H9 (cell line): ENCODE measurements at regions not wholly inside any gene's neighbourhood (a gene's known extent, or its start where the extent isn't known, plus 50 kb on each side); places are given as distances from the start of the nearest gene placed in this dataset.
A peak's percentile ranks its signal among the peaks of the same experiment; 100 is the strongest.

Source experiments
- DNase-seq: peaks from one replicate; pipeline ENCODE4 v3.0.0-alpha.2; 2017
- H2AFZ ChIP-seq: one replicate; pipeline ENCODE4 v1.6.1; 2013; ENCODE audit warnings: mild to moderate bottlenecking, low read length, control low read depth, moderate library complexity
- H2AK5ac ChIP-seq: 2 replicates; pipeline ENCODE4 v1.6.1; 2013; ENCODE audit warnings: low read length, control low read depth, mixed read lengths; ENCODE audit not compliant: insufficient read length
- H2BK120ac ChIP-seq: one replicate; pipeline ENCODE4 v1.6.1; 2013; ENCODE audit warnings: low read depth, mild to moderate bottlenecking, low read length, control low read depth, inconsistent platforms; ENCODE audit not compliant: poor library complexity, severe bottlenecking
- H2BK12ac ChIP-seq: 2 replicates; pipeline ENCODE4 v1.6.1; 2013; ENCODE audit warnings: low read length, control low read depth, mixed read lengths, low read depth; ENCODE audit not compliant: insufficient read length
- H2BK15ac ChIP-seq: 2 replicates; pipeline ENCODE4 v1.6.1; 2013; ENCODE audit warnings: low read depth, low read length, control low read depth
- H2BK20ac ChIP-seq: one replicate; pipeline ENCODE4 v1.6.1; 2013; ENCODE audit warnings: low read depth, mild to moderate bottlenecking, low read length, control low read depth, inconsistent platforms; ENCODE audit not compliant: poor library complexity, severe bottlenecking
- H2BK5ac ChIP-seq: 2 replicates; pipeline ENCODE4 v1.6.1; 2013; ENCODE audit warnings: low read length, control low read depth, mixed read lengths; ENCODE audit not compliant: insufficient read length
- H3K14ac ChIP-seq: 2 replicates; pipeline ENCODE4 v1.6.1; 2013; ENCODE audit warnings: low read length, control low read depth; ENCODE audit not compliant: insufficient read depth
- H3K18ac ChIP-seq: 2 replicates; pipeline ENCODE4 v1.6.1; 2013; ENCODE audit warnings: low read depth, mild to moderate bottlenecking, mixed read lengths, low read length, control low read depth; ENCODE audit not compliant: insufficient read length
- H3K23ac ChIP-seq: 2 replicates; pipeline ENCODE4 v1.6.1; 2013; ENCODE audit warnings: low read length, control low read depth, mixed read lengths, low read depth; ENCODE audit not compliant: insufficient read length
- H3K23me2 ChIP-seq: 2 replicates; pipeline ENCODE4 v1.6.1; 2013; ENCODE audit warnings: low read depth, mild to moderate bottlenecking, mixed read lengths, low read length, control low read depth; ENCODE audit not compliant: insufficient read length, poor library complexity, severe bottlenecking
- H3K27ac ChIP-seq: 2 replicates; pipeline ENCODE4 v1.5.1; 2013; ENCODE audit warnings: low read length, control low read depth, mixed read lengths, low read depth; ENCODE audit not compliant: insufficient read length
- H3K27me3 ChIP-seq: 2 replicates; pipeline ENCODE4 v1.6.1; 2013; ENCODE audit warnings: low read length, control low read depth, inconsistent platforms; ENCODE audit not compliant: insufficient read depth
- H3K4ac ChIP-seq: 2 replicates; pipeline ENCODE4 v1.6.1; 2013; ENCODE audit warnings: low read depth, mild to moderate bottlenecking, control low read depth, inconsistent platforms, low read length, moderate library complexity
- H3K4me1 ChIP-seq: 2 replicates; pipeline ENCODE4 v1.6.1; 2013; ENCODE audit warnings: low read length, control low read depth, inconsistent platforms; ENCODE audit not compliant: insufficient read depth
- H3K4me2 ChIP-seq: 2 replicates; pipeline ENCODE4 v1.6.1; 2013; ENCODE audit warnings: low read length, control low read depth, mixed read lengths; ENCODE audit not compliant: insufficient read length, insufficient read depth
- H3K56ac ChIP-seq: 2 replicates; pipeline ENCODE4 v1.6.1; 2013; ENCODE audit warnings: low read depth, mild to moderate bottlenecking, mixed read lengths, low read length, control low read depth; ENCODE audit not compliant: insufficient read length
- H3K79me1 ChIP-seq: 2 replicates; pipeline ENCODE4 v1.6.1; 2013; ENCODE audit warnings: low read depth, mild to moderate bottlenecking, moderate library complexity, low read length, control low read depth, inconsistent platforms; ENCODE audit not compliant: insufficient read depth, poor library complexity, severe bottlenecking
- H3K79me2 ChIP-seq: 2 replicates; pipeline ENCODE4 v1.6.1; 2013; ENCODE audit warnings: low read length, control low read depth, inconsistent platforms; ENCODE audit not compliant: insufficient read depth
- H3K9ac ChIP-seq: 2 replicates; pipeline ENCODE4 v1.6.1; 2013; ENCODE audit warnings: low read length, control low read depth, mixed read lengths; ENCODE audit not compliant: insufficient read length; ENCODE audit errors: extremely low read depth
- H3K9me3 ChIP-seq: one replicate; pipeline ENCODE4 v1.6.1; 2013; ENCODE audit warnings: low read depth, low read length, inconsistent platforms; ENCODE audit not compliant: control insufficient read depth
- H3T11ph ChIP-seq: one replicate; pipeline ENCODE4 v1.6.1; 2013; ENCODE audit warnings: mild to moderate bottlenecking, low read length, control low read depth, inconsistent platforms
- H4K20me1 ChIP-seq: one replicate; pipeline ENCODE4 v1.6.1; 2013; ENCODE audit not compliant: control insufficient read depth, insufficient read length, insufficient read depth
- H4K5ac ChIP-seq: 2 replicates; pipeline ENCODE4 v1.6.1; 2013; ENCODE audit warnings: low read depth, mild to moderate bottlenecking, mixed read lengths, low read length, control low read depth; ENCODE audit not compliant: insufficient read length
- H4K8ac ChIP-seq: replicated peaks from 2 replicates; pipeline ENCODE4 v1.6.1; 2013; ENCODE audit warnings: low read length, control low read depth, mixed read lengths, low read depth; ENCODE audit not compliant: insufficient read length
- H4K91ac ChIP-seq: 2 replicates; pipeline ENCODE4 v1.6.1; 2013; ENCODE audit warnings: low read depth, mild to moderate bottlenecking, moderate library complexity, mixed read lengths, low read length, control low read depth; ENCODE audit not compliant: insufficient read length
- H3K27ac Mint-ChIP-seq, 3 experiments: 2 replicates in 2 of 3; 3 replicates in 1 of 3; pipeline ENCODE4 v1.8.0; 2020 to 2021; ENCODE audit warnings: mixed read lengths in 3 of 3, mild to moderate bottlenecking in 1 of 3, moderate library complexity in 1 of 3
- H3K27me3 Mint-ChIP-seq: 2 replicates; pipeline ENCODE4 v1.8.0; 2021; ENCODE audit warnings: low read depth, mild to moderate bottlenecking, moderate library complexity, mixed read lengths
- H3K36me3 Mint-ChIP-seq, 3 experiments: 2 replicates in 2 of 3; 3 replicates in 1 of 3; pipeline ENCODE4 v1.8.0; 2020 to 2021; ENCODE audit warnings: low read depth in 3 of 3, mixed read lengths in 3 of 3; ENCODE audit not compliant: insufficient read depth in 1 of 3
- H3K4me1 Mint-ChIP-seq, 2 experiments: 2 replicates each; pipeline ENCODE4 v1.8.0; 2020; ENCODE audit warnings: mixed read lengths in 2 of 2
- H3K4me3 Mint-ChIP-seq, 2 experiments: 2 replicates in 1 of 2; 3 replicates in 1 of 2; pipeline ENCODE4 v1.8.0; 2020 to 2021; ENCODE audit warnings: mild to moderate bottlenecking in 2 of 2, mixed read lengths in 2 of 2, moderate library complexity in 1 of 2
- H3K9me3 Mint-ChIP-seq, 2 experiments: 2 replicates in 1 of 2; 3 replicates in 1 of 2; pipeline ENCODE4 v1.8.0; 2020; ENCODE audit warnings: mild to moderate bottlenecking in 2 of 2, mixed read lengths in 2 of 2, moderate library complexity in 1 of 2
- WGBS: extraction: QIAGEN DNeasy Blood & Tissue Kit; methylation state at CpG from one replicate; pipeline ENCODE4 v1.1.7; 2013; ENCODE audit warnings: missing lambda C conversion rate, low lambda C conversion rate, mixed read lengths; ENCODE audit not compliant: insufficient read length; ENCODE audit errors: extremely low coverage; 5-methylcytosine and 5-hydroxymethylcytosine counted together
- TF ChIP-seq, protein P1 (sequence below): fragments of 200-600 bp; sonication (generic); conservative IDR thresholded peaks from 3 replicates; pipeline ENCODE4 v1.8.0; 2021; ENCODE audit warnings: antibody characterized with exemption, mild to moderate bottlenecking

DNA sequence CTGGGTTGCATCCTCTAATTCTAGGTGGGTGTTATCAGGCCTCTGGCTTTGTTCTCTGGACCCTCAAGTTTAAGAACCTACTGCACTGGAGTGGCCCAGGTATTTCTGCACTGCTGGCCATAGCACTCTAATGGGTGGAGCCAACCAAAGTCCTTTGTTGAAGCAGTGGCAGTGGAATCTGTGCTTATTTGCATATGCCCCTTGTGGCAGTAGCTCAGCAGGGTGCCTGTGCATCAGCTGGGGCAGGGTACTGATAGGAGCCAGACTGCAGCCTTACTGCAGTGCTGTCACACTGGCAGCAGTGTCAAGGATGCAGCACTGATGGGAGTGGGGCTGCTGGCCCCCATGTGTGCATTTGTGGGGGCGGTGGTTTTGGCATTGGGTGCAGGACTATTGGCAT lies 660.6 kb downstream of the LRRIQ3 start:
- no peak overlapping the region for H2AK5ac ChIP-seq

More for the DNA sequence above, 660.6 kb downstream of the LRRIQ3 start:
- H2BK15ac ChIP-seq: no peak overlapping the region
- H3K9me3 ChIP-seq: no peaks in the 10 kb centered on the region
- Mint-ChIP-seq H3K4me1 (peaks cover 2 to 6% of the 10 kb centered on the region in 2 experiments), H3K27ac (peak overlapping the region in 2 of 3 experiments; percentile 0 to 3; a peak in 3 of 7 replicates), H3K27me3 (no peaks in the 10 kb centered on the region), H3K9me3 (peaks cover 12 to 14% of the 10 kb centered on the region in 2 experiments; a peak in 4 of 5 replicates), H3K4me3 (no peak overlapping the region), H3K36me3 (peaks cover 0 to 14% (median 10%) of the 10 kb centered on the region in 3 experiments; a peak in 5 of 7 replicates)
- H4K91ac ChIP-seq: no peak overlapping the region
- H4K5ac ChIP-seq: no peak overlapping the region
- no peak overlapping the region for H3K56ac ChIP-seq
- no peak overlapping the region for H3K9ac ChIP-seq
- no CpG with 5 or more reads among the region's 1 CpG for WGBS
- no peak overlapping the region for H2BK12ac ChIP-seq
- H2BK5ac ChIP-seq: no peak overlapping the region
- no peaks in the 10 kb centered on the region for H4K20me1 ChIP-seq
- no peak overlapping the region for H3K23ac ChIP-seq
- H3K23me2 ChIP-seq: no peaks in the 10 kb centered on the region
- TF ChIP-seq, protein P1, sequence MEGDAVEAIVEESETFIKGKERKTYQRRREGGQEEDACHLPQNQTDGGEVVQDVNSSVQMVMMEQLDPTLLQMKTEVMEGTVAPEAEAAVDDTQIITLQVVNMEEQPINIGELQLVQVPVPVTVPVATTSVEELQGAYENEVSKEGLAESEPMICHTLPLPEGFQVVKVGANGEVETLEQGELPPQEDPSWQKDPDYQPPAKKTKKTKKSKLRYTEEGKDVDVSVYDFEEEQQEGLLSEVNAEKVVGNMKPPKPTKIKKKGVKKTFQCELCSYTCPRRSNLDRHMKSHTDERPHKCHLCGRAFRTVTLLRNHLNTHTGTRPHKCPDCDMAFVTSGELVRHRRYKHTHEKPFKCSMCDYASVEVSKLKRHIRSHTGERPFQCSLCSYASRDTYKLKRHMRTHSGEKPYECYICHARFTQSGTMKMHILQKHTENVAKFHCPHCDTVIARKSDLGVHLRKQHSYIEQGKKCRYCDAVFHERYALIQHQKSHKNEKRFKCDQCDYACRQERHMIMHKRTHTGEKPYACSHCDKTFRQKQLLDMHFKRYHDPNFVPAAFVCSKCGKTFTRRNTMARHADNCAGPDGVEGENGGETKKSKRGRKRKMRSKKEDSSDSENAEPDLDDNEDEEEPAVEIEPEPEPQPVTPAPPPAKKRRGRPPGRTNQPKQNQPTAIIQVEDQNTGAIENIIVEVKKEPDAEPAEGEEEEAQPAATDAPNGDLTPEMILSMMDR: no peak
- no peak overlapping the region for H3T11ph ChIP-seq
- no peak overlapping the region for H3K14ac ChIP-seq
- H4K8ac ChIP-seq: no peak overlapping the region
- H3K27ac ChIP-seq: no peak overlapping the region
- H3K4ac ChIP-seq: no peak overlapping the region
- no peak overlapping the region for H3K18ac ChIP-seq
- no peaks in the 10 kb centered on the region for H3K79me2 ChIP-seq
- H3K27me3 ChIP-seq: no peaks in the 10 kb centered on the region
- no peak overlapping the region for H3K4me2 ChIP-seq
- peak; percentile 45 for DNase-seq
- H3K4me1 ChIP-seq: no peaks in the 10 kb centered on the region
- H2BK120ac ChIP-seq: no peak overlapping the region
- H2BK20ac ChIP-seq: no peak overlapping the region
- H3K79me1 ChIP-seq: no peaks in the 10 kb centered on the region
- H2AFZ ChIP-seq: no peak overlapping the region
